ENCODE measurements at regions not wholly inside any gene's neighbourhood (a gene's known extent, or its start where the extent isn't known, plus 50 kb on each side); places are given as distances from the start of the nearest gene placed in this dataset.

DNA sequence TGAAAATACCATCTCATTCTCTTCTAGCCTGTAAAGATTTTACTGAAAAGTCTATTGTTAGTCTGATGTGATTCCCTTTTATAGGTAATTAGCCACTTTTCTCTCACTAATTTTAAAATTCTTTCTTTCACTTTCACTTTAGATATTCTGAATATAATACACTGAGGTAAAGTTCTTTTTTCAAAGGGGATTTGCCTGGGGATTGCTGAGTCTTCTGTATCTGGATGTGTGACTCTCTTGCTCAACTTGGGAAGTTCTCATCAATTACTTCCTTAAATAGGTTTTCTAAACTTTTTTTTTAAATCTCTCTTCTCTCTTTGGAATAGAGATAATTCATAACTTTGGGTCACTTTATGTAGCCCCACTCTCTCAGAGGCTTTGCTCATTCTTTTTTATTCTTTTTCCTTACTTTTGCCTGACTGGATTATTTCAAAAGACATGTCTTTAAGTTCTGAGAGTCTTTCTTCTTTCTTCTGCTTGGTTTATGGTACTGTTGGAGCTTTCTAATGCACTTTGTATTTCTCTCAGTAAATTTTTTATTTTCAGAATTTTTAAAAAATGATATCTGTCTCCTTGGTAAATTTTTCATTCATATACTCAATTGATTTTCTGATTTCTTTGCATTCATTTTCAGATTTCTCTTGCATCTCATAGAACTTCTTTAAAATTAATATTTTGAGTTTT is 55.9 kb upstream of the IL12B start:
- intact Hi-C loops (cut with micrococcal nuclease) (no loop called here), in situ Hi-C loops (cut with MboI) (no loop called here)
- H3K4me1 ChIP-seq (replicated peaks in 1 of 2; ENCODE audit: control insufficient read depth in 2 of 2, insufficient read depth in 2 of 2, low read length in 2 of 2): no peaks in the 10 kb centered on the region
- no peaks in the 10 kb centered on the region for H3K9me1 ChIP-seq (ENCODE audit: control insufficient read depth, insufficient read depth, low read length)
- H3K27me3 ChIP-seq (ENCODE audit: control insufficient read depth in 2 of 2, insufficient read depth in 2 of 2, low read length in 2 of 2): no peaks in the 10 kb centered on the region
- ATAC-seq (no peak), FAIRE-seq (no peak), DNase-seq (ENCODE audit: extremely low read depth in 1 of 4, low spot score in 3 of 4) (no peak)
- H3K4me2 ChIP-seq (ENCODE audit: insufficient read depth, low read length): no peak overlapping the region
- no peaks in the 10 kb centered on the region for H4K20me1 ChIP-seq (replicated peaks; ENCODE audit: control insufficient read depth, insufficient read depth, low read length)
- H3K4me3 ChIP-seq: no peak overlapping the region
- no peaks in the 10 kb centered on the region for H3K9me3 ChIP-seq (replicated peaks; ENCODE audit: control insufficient read depth, insufficient read depth, low read depth, low read length)
- TF ChIP-seq MTA2 (IDR thresholded peaks at IDR 0.05; ENCODE audit: low read depth) (no peak), CSDE1 (IDR thresholded peaks at IDR 0.05) (no peak), ZNF174 (CRISPR knock-in tag; IDR thresholded peaks at IDR 0.05) (no peak), RBM39 (optimal IDR thresholded peaks at IDR 0.05; ENCODE audit: low read depth, low read length) (no peak), TRIM24 (IDR thresholded peaks at IDR 0.05) (0 out of 4 replicates have a peak, but pooled peaks of 1 of the 2 experiments have one; percentile 12), HLTF (IDR thresholded peaks at IDR 0.05) (peak; percentile 61; the same call in 1 of the 2 replicates), CAMTA2 (CRISPR knock-in tag; conservative IDR thresholded peaks at IDR 0.05) (no peak), CBX3 (IDR thresholded peaks at IDR 0.05; ENCODE audit: borderline replicate concordance in 1 of 2, low read length in 2 of 2) (peak in 1 of 2 experiments; percentile 69; a peak in 1 of 3 replicates), TRIM28 (IDR thresholded peaks at IDR 0.05) (peak; percentile 92), CXXC5 (CRISPR knock-in tag; IDR thresholded peaks at IDR 0.05) (no peak)
- TF ChIP-seq, protein P1, sequence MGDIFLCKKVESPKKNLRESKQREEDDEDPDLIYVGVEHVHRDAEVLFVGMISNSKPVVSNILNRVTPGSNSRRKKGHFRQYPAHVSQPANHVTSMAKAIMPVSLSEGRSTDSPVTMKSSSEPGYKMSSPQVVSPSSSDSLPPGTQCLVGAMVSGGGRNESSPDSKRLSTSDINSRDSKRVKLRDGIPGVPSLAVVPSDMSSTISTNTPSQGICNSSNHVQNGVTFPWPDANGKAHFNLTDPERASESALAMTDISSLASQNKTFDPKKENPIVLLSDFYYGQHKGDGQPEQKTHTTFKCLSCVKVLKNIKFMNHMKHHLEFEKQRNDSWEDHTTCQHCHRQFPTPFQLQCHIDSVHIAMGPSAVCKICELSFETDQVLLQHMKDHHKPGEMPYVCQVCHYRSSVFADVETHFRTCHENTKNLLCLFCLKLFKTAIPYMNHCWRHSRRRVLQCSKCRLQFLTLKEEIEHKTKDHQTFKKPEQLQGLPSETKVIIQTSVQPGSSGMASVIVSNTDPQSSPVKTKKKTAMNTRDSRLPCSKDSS (IDR thresholded peaks at IDR 0.05; ENCODE audit: low read depth, partially characterized antibody): peak; percentile 16
- TF ChIP-seq, protein P2, sequence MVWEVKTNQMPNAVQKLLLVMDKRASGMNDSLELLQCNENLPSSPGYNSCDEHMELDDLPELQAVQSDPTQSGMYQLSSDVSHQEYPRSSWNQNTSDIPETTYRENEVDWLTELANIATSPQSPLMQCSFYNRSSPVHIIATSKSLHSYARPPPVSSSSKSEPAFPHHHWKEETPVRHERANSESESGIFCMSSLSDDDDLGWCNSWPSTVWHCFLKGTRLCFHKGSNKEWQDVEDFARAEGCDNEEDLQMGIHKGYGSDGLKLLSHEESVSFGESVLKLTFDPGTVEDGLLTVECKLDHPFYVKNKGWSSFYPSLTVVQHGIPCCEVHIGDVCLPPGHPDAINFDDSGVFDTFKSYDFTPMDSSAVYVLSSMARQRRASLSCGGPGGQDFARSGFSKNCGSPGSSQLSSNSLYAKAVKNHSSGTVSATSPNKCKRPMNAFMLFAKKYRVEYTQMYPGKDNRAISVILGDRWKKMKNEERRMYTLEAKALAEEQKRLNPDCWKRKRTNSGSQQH (CRISPR knock-in tag; IDR thresholded peaks at IDR 0.05): no peak
- TF ChIP-seq, protein P3, sequence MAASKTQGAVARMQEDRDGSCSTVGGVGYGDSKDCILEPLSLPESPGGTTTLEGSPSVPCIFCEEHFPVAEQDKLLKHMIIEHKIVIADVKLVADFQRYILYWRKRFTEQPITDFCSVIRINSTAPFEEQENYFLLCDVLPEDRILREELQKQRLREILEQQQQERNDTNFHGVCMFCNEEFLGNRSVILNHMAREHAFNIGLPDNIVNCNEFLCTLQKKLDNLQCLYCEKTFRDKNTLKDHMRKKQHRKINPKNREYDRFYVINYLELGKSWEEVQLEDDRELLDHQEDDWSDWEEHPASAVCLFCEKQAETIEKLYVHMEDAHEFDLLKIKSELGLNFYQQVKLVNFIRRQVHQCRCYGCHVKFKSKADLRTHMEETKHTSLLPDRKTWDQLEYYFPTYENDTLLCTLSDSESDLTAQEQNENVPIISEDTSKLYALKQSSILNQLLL (CRISPR knock-in tag; IDR thresholded peaks at IDR 0.05; ENCODE audit: borderline replicate concordance): no peak
- H3K79me2 ChIP-seq (ENCODE audit: control insufficient read depth, insufficient read depth, low read length): no peaks in the 10 kb centered on the region
- no peak overlapping the region for H3K9ac ChIP-seq (ENCODE audit: insufficient read depth in 1 of 2, low read depth in 2 of 2, low read length in 2 of 2)
- BruUV-seq (replicated peaks): no TSS peak
- H3K27ac ChIP-seq (ENCODE audit: extremely low read depth, low read depth, low read length): no peak overlapping the region
- no peaks in the 10 kb centered on the region for H3K36me3 ChIP-seq (ENCODE audit: control insufficient read depth, insufficient read depth, low read length)
- ChIA-PET CTCF (ENCODE audit: low intra/inter-chr PET ratio) (no interaction called here), POLR2A (no interaction called here)
- H2AFZ ChIP-seq (ENCODE audit: low read depth, low read length): no peak overlapping the region
